Right renal pelvis (tissue), 4 donors: ENCODE measurements at regions not wholly inside any gene's neighbourhood (a gene's known extent, or its start where the extent isn't known, plus 50 kb on each side); places are given as distances from the start of the nearest gene placed in this dataset.
"Not testable (repeated sequence)": the region's sequence is repeated elsewhere in the genome, so short reads cannot be mapped to it uniquely, and the experiment has no call there.

Experiments
- DNase-seq, 4 donors: peaks; one replicate each; pipeline ENCODE4 v3.0.0-alpha.2; 2013; ENCODE audit warnings: low read depth in 4 of 4, low spot score in 3 of 4, missing footprints in 1 of 4

GRCh38 chr6:135604035-135604860, 106.7 kb upstream of the AHI1 start:
- no peak for DNase-seq

DNA sequence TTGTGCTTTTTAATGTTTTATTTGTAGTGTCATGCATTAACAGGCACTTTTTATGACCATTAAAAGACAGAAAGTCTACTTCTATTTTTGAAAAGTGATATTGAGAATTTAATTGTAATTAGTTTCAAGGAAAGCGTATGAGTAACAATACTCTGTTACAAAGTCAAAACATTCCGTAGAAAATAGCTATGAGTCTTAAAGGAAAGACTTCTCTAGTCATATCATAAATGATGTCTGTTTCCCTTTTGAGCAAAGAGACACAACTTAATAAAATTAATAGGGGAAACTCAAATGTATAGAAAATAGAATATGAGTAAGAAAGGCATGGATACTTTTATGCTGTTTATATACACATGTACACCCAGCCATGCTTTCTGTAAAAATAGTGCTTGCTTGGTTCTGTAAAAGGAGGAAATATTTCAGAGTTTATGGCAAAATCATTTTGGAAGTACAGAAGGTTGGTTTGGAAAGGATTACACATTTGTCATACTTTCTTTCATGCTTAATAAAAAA, 107.8 kb upstream of the AHI1 start:
- no peak for DNase-seq

GRCh38 chr6:135606392-135606791, 108.9 kb upstream of the AHI1 start:
- no peak for DNase-seq

DNA sequence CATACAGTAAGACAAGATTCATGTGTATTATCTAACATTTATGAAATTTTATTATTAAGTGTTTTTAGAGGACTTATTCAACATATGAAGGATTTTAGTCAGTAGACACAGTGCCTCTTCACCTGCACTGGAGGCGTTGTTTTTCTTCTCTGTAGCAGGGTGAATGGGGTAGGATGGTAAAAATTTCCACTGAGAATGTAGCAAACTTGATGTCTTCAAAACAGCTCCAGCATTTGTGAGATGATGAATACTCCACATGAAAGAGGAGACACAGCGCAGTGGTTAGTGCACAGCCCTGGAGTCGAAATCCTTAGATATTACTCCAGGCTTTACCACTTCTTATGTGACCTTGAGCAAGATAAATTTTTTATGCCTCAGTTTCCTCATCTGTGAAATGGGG, 110.5 kb upstream of the AHI1 start:
- no peak for DNase-seq

- DNase-seq: not testable (repeated sequence)
Observed at GRCh38 chr6:135610192-135610591, 112.7 kb upstream of the AHI1 start.

DNA sequence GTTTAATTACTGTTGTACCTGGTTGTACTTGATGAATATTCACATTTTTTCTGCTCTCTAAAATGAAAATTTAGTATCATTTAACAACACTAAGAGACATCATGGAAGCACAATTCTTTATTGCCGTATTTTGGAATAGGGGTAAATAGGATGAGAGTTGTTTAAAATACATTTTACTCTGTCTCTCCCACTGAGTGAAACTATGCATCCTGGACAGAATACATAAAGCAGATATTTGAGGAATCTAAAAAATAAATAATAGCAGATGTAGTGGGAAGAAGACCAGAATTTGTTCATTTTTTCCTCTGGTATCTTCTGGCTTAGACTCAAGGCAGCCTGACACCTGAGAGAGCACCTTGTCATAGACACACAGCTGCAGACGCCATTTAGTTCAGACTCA, 119.1 kb upstream of the AHI1 start:
- DNase-seq: no peak

- DNase-seq: no peak
Observed at GRCh38 chr6:135617222-135617621, 119.7 kb upstream of the AHI1 start.

GRCh38 chr6:135622081-135622480, 124.5 kb upstream of the AHI1 start:
- no peak for DNase-seq

DNA sequence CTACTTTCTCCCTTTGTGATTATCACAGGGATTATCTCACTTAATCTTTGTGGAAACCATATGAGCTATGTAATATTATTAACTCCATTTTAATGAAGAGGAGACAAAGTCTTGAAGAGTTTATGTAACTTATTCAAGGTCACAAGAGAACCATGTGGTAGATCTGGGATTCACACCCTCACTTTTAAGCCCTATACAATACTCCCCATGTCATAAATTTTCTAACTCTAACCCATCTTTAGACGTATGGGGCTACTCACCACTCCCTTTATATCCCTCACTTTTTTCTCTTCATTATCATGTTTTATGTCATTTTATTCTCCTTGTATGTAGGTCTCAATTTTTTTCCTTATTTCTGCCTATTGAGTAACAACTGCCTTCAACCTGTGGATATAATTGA, 126.4 kb upstream of the AHI1 start:
- no peak for DNase-seq

DNA sequence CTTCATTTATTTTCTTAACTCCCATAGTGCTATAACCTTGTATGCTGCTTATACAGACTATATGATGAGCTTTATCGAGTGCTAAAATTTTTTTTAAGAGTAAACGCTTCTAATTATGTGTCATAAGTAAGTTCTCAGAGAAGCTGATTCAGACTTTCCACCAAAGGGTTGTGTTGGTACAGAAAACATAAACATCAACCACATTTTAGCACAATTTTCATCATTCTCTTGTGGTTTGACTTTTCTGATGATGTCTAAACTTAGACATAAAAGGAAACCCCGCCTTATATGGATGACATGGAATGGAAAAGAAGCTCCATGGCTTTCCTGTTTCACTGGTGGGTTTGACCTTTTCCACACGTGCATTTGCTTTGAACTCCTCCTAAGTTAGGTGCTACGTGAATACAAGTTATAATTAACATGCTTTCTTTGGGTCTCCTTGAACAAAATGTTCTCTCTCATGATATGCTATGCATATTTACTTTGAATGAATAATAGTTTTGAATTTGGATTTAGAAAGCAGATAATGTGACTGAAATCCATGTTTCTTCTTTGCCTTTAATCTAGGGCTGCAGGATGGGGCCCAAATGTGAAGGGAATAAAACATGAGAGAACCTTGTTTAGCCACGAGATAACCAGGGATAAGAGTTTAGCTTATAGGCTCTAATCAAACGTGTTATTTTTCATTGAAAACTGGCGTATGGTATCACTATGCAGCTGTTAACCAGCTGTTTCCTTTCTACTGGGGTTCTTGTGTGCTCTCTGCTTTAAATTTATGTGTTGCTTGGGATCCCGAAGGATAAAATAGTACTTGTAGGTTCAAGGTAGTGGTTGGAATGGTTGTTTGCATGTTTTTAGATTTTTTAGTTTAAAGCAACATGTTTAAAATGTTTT, 127.1 kb upstream of the AHI1 start:
- DNase-seq: no peak

- not testable (repeated sequence) for DNase-seq
Observed at GRCh38 chr6:135626001-135626400, 128.5 kb upstream of the AHI1 start.

- no peak for DNase-seq
Observed at GRCh38 chr6:135627092-135627715, 129.7 kb upstream of the AHI1 start.

DNA sequence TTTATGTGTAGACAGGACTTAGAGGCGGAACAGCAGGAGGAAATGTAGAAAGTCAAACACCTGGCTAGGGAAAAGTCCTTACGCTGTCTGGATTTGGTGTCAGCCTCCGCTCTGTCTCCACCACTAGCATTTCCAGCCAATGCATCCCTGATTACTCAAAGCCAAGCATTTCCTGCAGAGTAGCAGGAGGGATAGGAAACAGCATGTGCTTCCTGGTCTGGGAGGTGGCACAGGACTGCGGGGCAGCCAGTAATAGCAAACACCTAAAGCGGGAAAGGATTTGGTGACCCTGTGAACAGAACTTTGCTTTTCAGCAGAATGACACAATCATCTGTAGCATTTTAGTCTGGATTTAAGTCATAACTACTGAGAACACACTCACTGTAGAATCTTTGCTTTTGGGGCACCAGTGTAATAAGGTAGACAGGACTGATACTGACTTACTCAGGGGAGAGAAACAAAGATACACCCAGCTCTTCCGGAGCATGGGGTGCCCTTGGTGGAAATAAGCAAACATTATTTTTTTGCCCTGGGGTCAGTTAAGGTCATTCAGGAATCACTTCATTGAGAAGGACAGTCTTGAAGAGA, 133.3 kb upstream of the AHI1 start:
- no peak for DNase-seq

- DNase-seq: no peak
Observed at GRCh38 chr6:135631821-135632220, 134.3 kb upstream of the AHI1 start.

- no peak for DNase-seq
Observed at GRCh38 chr6:135633573-135633972, 136.0 kb upstream of the AHI1 start.

GRCh38 chr6:135637701-135638100, 140.2 kb upstream of the AHI1 start:
- DNase-seq: no peak

- no peak for DNase-seq
Observed at GRCh38 chr6:135638108-135638507, 140.6 kb upstream of the AHI1 start.

- no peak for DNase-seq
Observed at GRCh38 chr6:135640048-135640447, 142.5 kb upstream of the AHI1 start.

- DNase-seq: no peak
Observed at GRCh38 chr6:135640449-135641111, 143.0 kb upstream of the AHI1 start.

GRCh38 chr6:135642912-135643311, 145.4 kb upstream of the AHI1 start:
- no peak for DNase-seq
